IPS-NIHi11 (cell line): ENCODE measurements at regions not wholly inside any gene's neighbourhood (a gene's known extent, or its start where the extent isn't known, plus 50 kb on each side); places are given as distances from the start of the nearest gene placed in this dataset.

Experiments
- DNase-seq: peaks from one replicate; pipeline ENCODE4 v3.0.0; 2012; ENCODE audit warnings: mixed read lengths, low spot score

DNA sequence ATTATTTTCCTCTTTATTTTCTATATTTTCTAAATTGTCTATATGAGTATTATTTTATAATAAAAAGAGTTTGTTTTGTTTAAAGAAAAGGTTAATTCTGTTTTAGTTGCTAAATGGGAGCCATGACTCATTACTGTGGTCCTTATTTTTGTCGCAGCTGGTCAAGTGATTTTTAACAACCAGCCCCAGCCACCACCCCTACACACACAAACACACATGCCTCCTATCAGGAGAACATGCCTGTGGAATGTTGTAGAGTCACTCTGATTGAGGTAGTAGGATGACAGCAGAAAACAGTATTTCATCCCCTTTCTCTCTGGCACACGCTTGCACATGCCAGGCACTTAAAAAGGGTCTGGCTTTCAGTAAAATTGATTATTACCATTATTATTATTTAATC, 68.6 kb upstream of the GDF10 start:
- DNase-seq: no peak

DNA sequence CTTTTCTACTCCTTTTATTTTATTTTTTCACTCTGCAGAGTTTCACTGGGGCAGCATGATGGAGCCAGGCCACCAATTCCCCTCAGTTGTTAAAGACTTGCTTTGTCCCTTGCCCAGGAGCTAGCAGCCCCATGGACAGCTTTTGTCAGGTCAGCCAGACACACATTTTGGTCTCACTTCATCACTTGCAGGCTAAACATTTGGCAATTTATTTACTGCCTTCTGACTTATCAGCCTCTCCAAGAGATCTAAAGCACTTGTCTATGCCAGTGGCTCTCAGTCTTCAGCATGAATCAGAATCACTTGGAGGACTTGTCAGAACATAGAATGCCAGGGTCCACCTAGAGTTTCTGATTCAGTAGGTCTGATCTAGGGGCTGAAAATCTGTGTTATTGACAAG, 66.4 kb upstream of the GDF10 start:
- no peak for DNase-seq

GRCh38 chr10:47235484-47235883, 64.5 kb upstream of the GDF10 start:
- no peak for DNase-seq

- peak; percentile 36 for DNase-seq
Observed at GRCh38 chr10:47237316-47238260, 62.4 kb upstream of the GDF10 start.

DNA sequence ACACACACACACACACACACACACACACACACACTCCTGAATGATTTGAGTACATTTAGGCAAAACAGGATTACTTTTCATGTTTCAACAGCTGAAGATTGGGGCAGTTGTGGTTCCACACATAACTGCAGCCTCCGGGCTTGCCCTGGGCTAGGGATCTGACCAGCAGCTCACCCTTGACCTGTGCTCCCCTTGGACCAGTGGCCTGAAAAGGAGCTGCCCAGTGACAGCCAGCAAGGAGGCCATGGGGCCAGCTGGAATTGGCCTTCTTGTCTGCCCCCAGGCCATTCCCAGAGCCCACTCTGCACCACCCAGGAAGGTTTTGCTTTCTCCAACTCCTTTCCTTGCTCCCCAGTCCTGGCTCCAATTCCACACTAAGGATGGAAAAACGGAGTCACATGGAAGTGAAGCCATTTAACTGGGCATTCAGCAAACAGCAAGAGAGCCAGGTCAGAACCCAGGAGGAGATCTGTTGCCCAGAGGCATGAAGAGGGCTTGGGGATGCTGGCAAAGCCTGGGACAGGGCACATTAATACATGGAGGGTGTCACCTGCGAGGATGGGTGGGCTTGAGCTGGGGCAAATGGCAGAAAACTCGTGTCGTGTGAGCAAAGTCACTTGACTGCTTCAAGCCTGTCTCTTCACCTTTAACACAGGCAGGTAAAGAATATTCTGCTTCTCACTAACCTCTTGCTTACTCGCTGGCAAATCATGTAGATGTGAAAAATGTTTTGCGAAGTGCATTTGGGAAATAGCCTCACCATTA, 61.5 kb upstream of the GDF10 start:
- no peak for DNase-seq

- no peak for DNase-seq
Observed at GRCh38 chr10:47239211-47239610, 60.8 kb upstream of the GDF10 start.

DNA sequence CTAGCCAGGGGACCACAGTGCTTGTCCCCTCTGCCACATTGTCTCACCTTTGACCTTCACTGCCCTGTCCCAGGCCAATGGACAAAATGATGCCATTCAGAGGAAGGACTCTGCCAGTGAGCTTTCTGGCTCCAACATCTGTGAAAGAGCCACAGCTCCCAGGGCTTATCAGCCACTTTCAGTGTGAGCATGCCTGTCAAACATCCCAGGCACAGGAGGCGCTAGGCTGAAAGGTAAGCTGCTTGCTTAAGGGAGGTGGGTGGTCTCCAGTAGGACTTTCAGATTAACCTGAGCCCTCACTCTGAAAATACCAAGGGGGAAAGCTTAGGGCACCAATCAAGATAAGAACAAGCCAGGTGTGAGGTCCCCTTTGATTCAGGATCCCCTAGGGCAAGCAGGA, 59.8 kb upstream of the GDF10 start:
- no peak for DNase-seq

DNA sequence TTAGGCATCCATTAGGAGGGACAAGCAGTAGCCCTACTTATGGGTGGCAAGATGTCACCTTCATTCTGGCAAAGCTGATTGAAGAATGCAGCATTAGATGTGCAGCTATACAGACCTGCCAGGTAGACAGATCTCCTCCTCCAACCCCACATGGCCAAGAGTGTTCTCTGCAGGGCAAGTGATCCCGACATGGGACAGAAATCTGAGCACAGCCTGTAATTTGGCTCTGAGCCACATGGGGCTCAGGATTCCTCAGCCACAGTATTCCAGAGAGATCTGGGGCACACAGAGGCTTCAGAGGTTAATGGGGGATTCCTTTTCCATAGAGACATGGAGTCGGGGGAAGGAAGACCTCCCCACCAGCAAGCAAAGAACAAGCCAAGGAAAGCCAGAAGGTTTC, 58.7 kb upstream of the GDF10 start:
- peak; percentile 41 for DNase-seq

- no peak for DNase-seq
Observed at GRCh38 chr10:47241946-47242867, 57.8 kb upstream of the GDF10 start.

DNA sequence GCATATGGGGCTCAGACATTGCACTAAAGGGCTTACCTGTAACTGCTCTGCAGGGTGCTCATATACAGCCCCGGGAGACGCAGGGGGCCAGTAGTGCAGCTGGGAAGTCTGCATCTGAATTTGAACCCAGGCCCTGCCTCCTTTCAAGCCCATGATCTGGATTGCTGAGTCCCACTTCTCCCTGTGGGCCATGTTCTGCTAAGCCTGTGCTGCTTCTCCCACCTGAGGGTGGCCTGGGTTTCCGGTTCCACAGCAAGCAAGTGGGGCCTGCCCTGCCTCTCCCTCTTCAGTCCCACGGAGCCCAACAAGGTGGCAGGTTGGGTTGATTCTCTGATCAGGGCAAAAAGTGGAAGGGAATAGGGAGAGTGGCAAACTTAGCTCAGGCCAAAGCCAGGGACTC, 56.6 kb upstream of the GDF10 start:
- DNase-seq: no peak

DNA sequence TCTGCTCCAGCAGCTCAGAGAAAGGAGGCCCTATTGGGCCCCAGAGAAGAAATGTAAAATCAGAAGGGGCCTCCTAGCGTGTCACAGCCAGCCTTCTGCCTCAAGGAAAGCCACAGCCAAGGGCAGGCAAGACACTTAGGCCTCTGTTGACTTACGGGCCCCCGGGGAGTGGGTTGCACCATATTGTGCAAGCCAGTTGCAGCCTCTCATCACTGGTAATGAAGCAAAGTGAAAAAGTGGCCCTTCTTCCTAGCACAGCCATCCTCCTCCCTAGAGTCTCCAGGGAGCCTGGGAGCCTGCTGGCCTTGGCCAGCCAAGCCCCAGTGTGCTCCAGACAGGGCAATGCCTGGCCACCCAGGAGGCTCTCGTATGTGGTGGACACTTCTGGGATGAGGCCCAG, 56.2 kb upstream of the GDF10 start:
- no peak for DNase-seq

GRCh38 chr10:47244560-47245500, 55.2 kb upstream of the GDF10 start:
- DNase-seq: no peak

- no peak for DNase-seq
Observed at GRCh38 chr10:47245731-47246350, 54.2 kb upstream of the GDF10 start.

GRCh38 chr10:47246406-47247147, 53.4 kb upstream of the GDF10 start:
- DNase-seq: no peak

DNA sequence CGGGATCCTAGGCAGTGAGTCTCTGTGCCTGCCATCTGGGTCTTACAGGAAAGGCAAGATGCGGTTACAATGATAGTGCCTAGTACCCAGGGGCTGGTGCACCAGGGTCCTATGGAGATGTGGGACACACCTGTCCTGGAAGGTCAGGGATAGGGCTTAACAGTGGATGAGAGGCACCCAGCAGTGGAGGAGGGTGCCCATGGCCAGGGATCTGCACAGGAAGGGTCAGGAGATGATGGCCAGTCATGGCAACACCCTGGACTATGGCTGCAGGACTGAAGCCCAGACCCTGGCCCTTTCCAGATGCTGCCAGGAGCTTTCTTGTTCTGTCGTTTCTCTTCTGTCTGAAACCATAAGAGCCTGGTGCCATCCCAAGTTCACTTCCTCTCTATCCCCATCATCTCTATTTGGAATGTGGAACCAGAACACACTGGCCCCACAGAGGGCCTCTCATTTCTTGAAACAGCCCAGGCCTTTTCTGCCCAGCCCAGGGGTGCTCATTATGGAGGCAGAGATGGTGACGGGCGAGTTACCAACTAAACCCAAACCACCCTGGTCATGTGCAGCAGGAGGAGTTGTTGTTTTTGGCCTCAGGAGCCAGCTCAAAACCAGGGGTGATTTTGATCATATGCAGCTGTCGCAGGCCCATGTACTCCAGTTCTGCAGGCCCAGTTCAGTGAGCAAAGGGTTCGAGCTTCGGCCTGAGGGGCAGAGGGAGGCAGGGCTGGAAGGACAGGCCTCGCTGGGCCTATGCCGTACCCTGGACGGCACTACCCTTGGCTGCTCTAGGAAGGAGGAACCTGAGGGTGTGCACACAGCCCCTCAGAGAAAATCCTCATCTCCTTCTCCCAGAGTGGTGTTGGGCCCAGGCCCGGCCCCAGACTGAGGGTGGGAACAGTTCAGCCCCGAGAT, 52.6 kb upstream of the GDF10 start:
- no peak for DNase-seq

GRCh38 chr10:47248386-47249090, 51.5 kb upstream of the GDF10 start:
- DNase-seq: no peak

GRCh38 chr10:47249881-47250280, 50.1 kb upstream of the GDF10 start:
- no peak for DNase-seq
